MCF 10A (cell line): ENCODE measurements at regions not wholly inside any gene's neighbourhood (a gene's known extent, or its start where the extent isn't known, plus 50 kb on each side); places are given as distances from the start of the nearest gene placed in this dataset.

ENCODE experiments used
- BruUV-seq: library from RNA; stranded (reverse); fragments of 400-500 nt; replicated peaks from 2 replicates; lab custom pipeline; 2021; lab: Mats Ljungman, UMichigan
- CTCF ChIA-PET: fragments of 300-600 bp; sonication (Branson Sonifier 250); formaldehyde crosslinking; extraction: SDS; loops from one replicate; lab custom pipeline; 2021; ENCODE audit warnings: antibody characterized with exemption, inconsistent platforms; lab: Yijun Ruan, JAX
- POLR2A ChIA-PET: fragments of 300-600, 350-650 bp; sonication (Branson Sonifier 250); formaldehyde crosslinking; extraction: SDS; loops from one replicate; lab custom pipeline; 2020; ENCODE audit warnings: antibody characterized with exemption, inconsistent platforms; lab: Yijun Ruan, JAX
- DNase-seq: peaks from one replicate; pipeline ENCODE4 v3.0.0-alpha.2; 2018; ENCODE audit not compliant: unreplicated experiment
- H3K27ac Mint-ChIP-seq: one replicate; pipeline ENCODE4 v1.8.0; 2022; ENCODE audit warnings: mild to moderate bottlenecking, low read depth, mixed read lengths; ENCODE audit not compliant: unreplicated experiment
- H3K27me3 Mint-ChIP-seq: one replicate; pipeline ENCODE4 v1.8.0; 2022; ENCODE audit warnings: mixed read lengths; ENCODE audit not compliant: insufficient read depth, unreplicated experiment
- H3K36me3 Mint-ChIP-seq: one replicate; pipeline ENCODE4 v1.8.0; 2022; ENCODE audit warnings: mild to moderate bottlenecking, moderate library complexity, mixed read lengths; ENCODE audit not compliant: insufficient read depth, unreplicated experiment
- H3K4me1 Mint-ChIP-seq: one replicate; pipeline ENCODE4 v1.8.0; 2022; ENCODE audit warnings: mixed read lengths; ENCODE audit not compliant: insufficient read depth, unreplicated experiment
- H3K4me3 Mint-ChIP-seq: one replicate; pipeline ENCODE4 v1.8.0; 2022; ENCODE audit warnings: mild to moderate bottlenecking, moderate library complexity, mixed read lengths; ENCODE audit not compliant: unreplicated experiment
- H3K9me3 Mint-ChIP-seq: one replicate; pipeline ENCODE4 v1.8.0; 2022; ENCODE audit warnings: mixed read lengths; ENCODE audit not compliant: unreplicated experiment
- intact Hi-C: fragments of 100-400 bp; cut with micrococcal nuclease; formaldehyde crosslinking; loops from 2 replicates; pipeline ENCODE4 v1.14.1; 2022
- TF ChIP-seq, protein P1 (sequence below): fragments of 200-600 bp; IDR thresholded peaks from one replicate; pipeline ENCODE4 v1.8.0; 2022; ENCODE audit warnings: antibody characterized with exemption, mild to moderate bottlenecking; ENCODE audit not compliant: unreplicated experiment

DNA sequence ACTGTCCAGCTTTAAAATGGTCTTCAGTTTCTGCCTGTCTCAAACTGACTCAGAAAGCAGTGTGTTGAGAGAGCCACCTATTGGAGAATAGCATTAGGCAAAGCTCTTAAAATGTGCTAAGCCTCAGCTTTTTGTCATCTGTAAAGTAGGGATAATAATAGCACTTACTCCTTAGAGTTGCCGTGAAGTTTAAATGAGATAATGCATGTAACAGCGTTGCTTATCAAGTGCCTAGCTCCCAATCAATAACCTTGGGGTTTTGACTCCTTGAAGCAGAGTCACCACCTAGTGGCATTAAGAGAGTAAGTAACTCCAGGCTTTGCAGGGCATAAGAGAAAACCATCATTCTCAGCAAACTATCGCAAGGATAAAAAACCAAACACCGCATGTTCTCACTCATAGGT lies 163.3 kb downstream of the HS3ST2 start:
- POLR2A ChIA-PET = interaction anchor here (0.7 to 1.0 kb wide), 2 partner anchors 62 to 86 kb away, joined by 3 to 4 read pairs; no protein-coding TSS in a partner anchor
- no peaks in the 10 kb centered on the region for H3K4me1 Mint-ChIP-seq
- intact Hi-C loops = no loop called here
- H3K36me3 Mint-ChIP-seq = no peaks in the 10 kb centered on the region
- peaks cover 9% of the 10 kb centered on the region for H3K9me3 Mint-ChIP-seq
- H3K27me3 Mint-ChIP-seq = peaks cover 39% of the 10 kb centered on the region
- no peak overlapping the region for H3K4me3 Mint-ChIP-seq
- DNase-seq = peak; percentile 10
- H3K27ac Mint-ChIP-seq = no peak overlapping the region
- BruUV-seq = no TSS peak
- TF ChIP-seq, protein P1, sequence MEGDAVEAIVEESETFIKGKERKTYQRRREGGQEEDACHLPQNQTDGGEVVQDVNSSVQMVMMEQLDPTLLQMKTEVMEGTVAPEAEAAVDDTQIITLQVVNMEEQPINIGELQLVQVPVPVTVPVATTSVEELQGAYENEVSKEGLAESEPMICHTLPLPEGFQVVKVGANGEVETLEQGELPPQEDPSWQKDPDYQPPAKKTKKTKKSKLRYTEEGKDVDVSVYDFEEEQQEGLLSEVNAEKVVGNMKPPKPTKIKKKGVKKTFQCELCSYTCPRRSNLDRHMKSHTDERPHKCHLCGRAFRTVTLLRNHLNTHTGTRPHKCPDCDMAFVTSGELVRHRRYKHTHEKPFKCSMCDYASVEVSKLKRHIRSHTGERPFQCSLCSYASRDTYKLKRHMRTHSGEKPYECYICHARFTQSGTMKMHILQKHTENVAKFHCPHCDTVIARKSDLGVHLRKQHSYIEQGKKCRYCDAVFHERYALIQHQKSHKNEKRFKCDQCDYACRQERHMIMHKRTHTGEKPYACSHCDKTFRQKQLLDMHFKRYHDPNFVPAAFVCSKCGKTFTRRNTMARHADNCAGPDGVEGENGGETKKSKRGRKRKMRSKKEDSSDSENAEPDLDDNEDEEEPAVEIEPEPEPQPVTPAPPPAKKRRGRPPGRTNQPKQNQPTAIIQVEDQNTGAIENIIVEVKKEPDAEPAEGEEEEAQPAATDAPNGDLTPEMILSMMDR = peak; percentile 35
- CTCF ChIA-PET = interaction anchor here (0.5 to 3.7 kb wide), 13 partner anchors 10 to 1424 kb away, joined by 3 to 15 read pairs (median 4); no protein-coding TSS in a partner anchor

DNA sequence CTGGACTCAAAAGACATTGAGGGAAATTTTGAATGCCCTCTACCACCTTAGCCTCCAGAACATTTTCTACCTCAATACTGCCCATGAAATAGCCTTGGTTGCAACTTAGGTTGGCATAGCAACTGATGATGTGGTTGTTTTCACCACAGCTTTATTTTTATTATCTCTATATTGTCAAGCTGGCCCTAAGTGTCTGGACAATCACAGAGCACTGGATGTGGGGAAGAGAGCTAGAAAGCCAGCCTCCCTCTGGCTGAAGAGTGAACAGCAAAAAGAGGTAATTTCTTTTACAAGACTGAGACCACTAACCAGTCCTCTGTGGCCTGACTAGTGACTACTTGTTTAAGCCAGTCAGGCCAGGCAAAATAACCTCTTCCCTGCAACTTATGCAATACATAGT lies 159.6 kb downstream of the HS3ST2 start:
- H3K4me1 Mint-ChIP-seq = peaks cover 4% of the 10 kb centered on the region
- no peak for DNase-seq
- TF ChIP-seq, protein P1 = no peak
- no TSS peak for BruUV-seq
- POLR2A ChIA-PET = no interaction called here
- peaks cover 22% of the 10 kb centered on the region for H3K27me3 Mint-ChIP-seq
- H3K27ac Mint-ChIP-seq = no peak overlapping the region
- intact Hi-C loops = no loop called here
- H3K4me3 Mint-ChIP-seq = no peak overlapping the region
- no peaks in the 10 kb centered on the region for H3K9me3 Mint-ChIP-seq
- no peaks in the 10 kb centered on the region for H3K36me3 Mint-ChIP-seq
- CTCF ChIA-PET = interaction anchor here (0.7 kb wide), 1 partner anchor 142 kb away, joined by 3 read pairs; no protein-coding TSS in a partner anchor

DNA sequence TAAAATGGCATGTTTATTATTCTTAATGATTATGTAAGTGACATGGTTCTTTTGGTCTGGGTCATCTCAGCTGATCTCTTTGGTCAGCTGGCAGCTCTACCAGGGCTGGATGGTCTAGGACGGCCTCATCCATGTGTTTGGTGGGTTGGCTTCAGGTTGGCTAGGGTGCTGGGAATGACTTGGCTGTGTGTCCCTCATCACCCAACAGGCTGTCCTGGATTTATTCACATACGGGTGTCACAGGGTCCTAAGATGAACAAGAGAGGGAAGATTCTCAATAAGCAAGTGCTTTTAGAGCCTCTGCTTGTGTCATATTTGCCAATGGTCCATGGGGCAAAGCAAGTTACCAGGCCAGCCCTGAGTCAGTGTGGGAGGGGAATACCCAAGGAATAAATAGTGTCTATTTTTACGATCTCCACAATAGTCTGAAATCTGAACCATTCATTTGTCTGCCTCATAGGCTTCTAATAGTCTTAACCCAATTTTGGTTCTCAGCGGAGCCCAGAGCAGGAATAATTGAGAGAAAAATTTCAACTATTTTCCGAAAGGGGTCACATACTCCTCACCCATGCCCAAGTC lies 157.5 kb downstream of the HS3ST2 start:
- ChIA-PET CTCF (interaction anchor here (1.0 kb wide), 1 partner anchor 104 kb away, joined by 3 read pairs; no protein-coding TSS in a partner anchor), POLR2A (no interaction called here)
- H3K36me3 Mint-ChIP-seq = no peaks in the 10 kb centered on the region
- peaks cover 35% of the 10 kb centered on the region for H3K27me3 Mint-ChIP-seq
- TF ChIP-seq, protein P1 = no peak
- no peaks in the 10 kb centered on the region for H3K9me3 Mint-ChIP-seq
- intact Hi-C loops = no loop called here
- DNase-seq = no peak
- no peak overlapping the region for H3K27ac Mint-ChIP-seq
- no TSS peak for BruUV-seq
- H3K4me1 Mint-ChIP-seq = peaks cover 4% of the 10 kb centered on the region
- no peak overlapping the region for H3K4me3 Mint-ChIP-seq

DNA sequence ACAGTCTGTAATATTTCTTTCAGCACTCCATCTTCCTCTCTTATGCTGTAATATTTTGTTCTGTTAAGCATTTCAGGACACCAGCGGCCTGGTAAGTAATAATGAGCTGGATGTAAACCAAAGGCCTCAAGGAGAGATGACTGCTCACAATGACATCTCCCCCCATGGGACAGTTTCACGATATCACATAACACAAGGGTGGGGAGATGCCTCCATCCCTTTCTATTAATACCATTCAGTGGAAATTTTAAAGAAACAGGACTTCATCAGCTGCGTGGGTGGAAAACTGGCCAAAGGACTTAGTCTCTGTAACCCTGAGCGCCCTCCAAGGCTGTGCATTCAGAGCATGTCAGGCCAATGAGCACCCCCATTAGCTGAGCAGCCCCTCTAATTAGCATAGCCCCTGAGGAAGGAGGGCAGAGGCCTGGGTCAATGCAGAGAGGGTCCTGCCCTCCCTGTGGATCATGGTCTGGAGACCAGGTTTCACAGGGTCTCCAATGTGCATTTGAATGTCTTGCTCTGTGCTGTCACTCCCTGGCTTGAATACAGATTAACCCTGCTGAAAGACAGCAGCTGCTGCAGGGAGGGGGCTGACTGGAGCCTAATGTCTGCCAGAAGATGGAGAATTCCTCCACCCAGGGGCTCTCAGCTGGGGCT lies 156.4 kb downstream of the HS3ST2 start:
- H3K27ac Mint-ChIP-seq = no peak overlapping the region
- no peak overlapping the region for H3K4me3 Mint-ChIP-seq
- TF ChIP-seq, protein P1 = no peak
- peaks cover 4% of the 10 kb centered on the region for H3K4me1 Mint-ChIP-seq
- intact Hi-C loops = no loop called here
- H3K36me3 Mint-ChIP-seq = no peaks in the 10 kb centered on the region
- ChIA-PET POLR2A (interaction anchor here (0.7 kb wide), 1 partner anchor 15 kb away, joined by 3 read pairs; no protein-coding TSS in a partner anchor), CTCF (interaction anchor here (0.5 to 0.7 kb wide), 3 partner anchors 56 to 1263 kb away, joined by 3 to 4 read pairs (median 3); no protein-coding TSS in a partner anchor)
- no peaks in the 10 kb centered on the region for H3K9me3 Mint-ChIP-seq
- H3K27me3 Mint-ChIP-seq = peaks cover 46% of the 10 kb centered on the region
- DNase-seq = no peak
- BruUV-seq = no TSS peak
